GM18858 (cell line): ENCODE measurements at regions not wholly inside any gene's neighbourhood (a gene's known extent, or its start where the extent isn't known, plus 50 kb on each side); places are given as distances from the start of the nearest gene placed in this dataset.
"Not testable (repeated sequence)": the region's sequence is repeated elsewhere in the genome, so short reads cannot be mapped to it uniquely, and the experiment has no call there.

ENCODE experiments used
- ATAC-seq: cut with Tn5 transposase; IDR thresholded peaks from one replicate; pipeline ENCODE4 v1.9.1; 2021; ENCODE audit not compliant: unreplicated experiment

- ATAC-seq, result no peak
Measured at GRCh38 chr4:93888308-93888707, 59.8 kb downstream of the ATOH1 start.

- no peak for ATAC-seq
Measured at GRCh38 chr4:93888768-93889167, 60.2 kb downstream of the ATOH1 start.

- ATAC-seq, result no peak
Measured at GRCh38 chr4:93891244-93891643, 62.7 kb downstream of the ATOH1 start.

GRCh38 chr4:93894995-93895394 is 66.4 kb downstream of the ATOH1 start:
- ATAC-seq, result no peak

- ATAC-seq, result no peak
Measured at GRCh38 chr4:93896516-93896915, 68.0 kb downstream of the ATOH1 start.

GRCh38 chr4:93897559-93897958 is 69.0 kb downstream of the ATOH1 start:
- no peak for ATAC-seq

- no peak for ATAC-seq
Measured at GRCh38 chr4:93908778-93909177, 80.2 kb downstream of the ATOH1 start.

- ATAC-seq, result no peak
Measured at GRCh38 chr4:93911671-93912070, 83.1 kb downstream of the ATOH1 start.

- no peak for ATAC-seq
Measured at GRCh38 chr4:93912146-93912545, 83.6 kb downstream of the ATOH1 start.

GRCh38 chr4:93918856-93919255 is 90.3 kb downstream of the ATOH1 start:
- ATAC-seq, result no peak

- not testable (repeated sequence) for ATAC-seq
Measured at GRCh38 chr4:93923570-93923969, 95.0 kb downstream of the ATOH1 start.

- ATAC-seq, result no peak
Measured at GRCh38 chr4:93947286-93947685, 118.7 kb downstream of the ATOH1 start.

GRCh38 chr4:93950239-93950638 is 121.7 kb downstream of the ATOH1 start:
- not testable (repeated sequence) for ATAC-seq

- ATAC-seq, result no peak
Measured at GRCh38 chr4:93957186-93957585, 128.6 kb downstream of the ATOH1 start.

GRCh38 chr4:93960450-93960849 is 131.9 kb downstream of the ATOH1 start:
- no peak for ATAC-seq

GRCh38 chr4:93960916-93961315 is 132.4 kb downstream of the ATOH1 start:
- ATAC-seq, result no peak

GRCh38 chr4:93981594-93981993 is 153.0 kb downstream of the ATOH1 start:
- ATAC-seq, result no peak

GRCh38 chr4:93982255-93982654 is 153.7 kb downstream of the ATOH1 start:
- no peak for ATAC-seq

GRCh38 chr4:93983140-93983539 is 154.6 kb downstream of the ATOH1 start:
- peak; percentile 95 for ATAC-seq

GRCh38 chr4:93994175-93994994 is 165.8 kb downstream of the ATOH1 start:
- no peak for ATAC-seq

- ATAC-seq, result no peak
Measured at GRCh38 chr4:93996895-93997294, 168.3 kb downstream of the ATOH1 start.

- ATAC-seq, result no peak
Measured at GRCh38 chr4:94000559-94000958, 172.0 kb downstream of the ATOH1 start.

GRCh38 chr4:94006932-94007331 is 178.4 kb downstream of the ATOH1 start:
- no peak for ATAC-seq
